HS-5 (cell line): ENCODE measurements at regions not wholly inside any gene's neighbourhood (a gene's known extent, or its start where the extent isn't known, plus 50 kb on each side); places are given as distances from the start of the nearest gene placed in this dataset.
"Not testable (repeated sequence)": the region's sequence is repeated elsewhere in the genome, so short reads cannot be mapped to it uniquely, and the experiment has no call there.

Experiments
- DNase-seq: peaks from one replicate; pipeline ENCODE4 v3.0.0-alpha.2; 2012; ENCODE audit warnings: low read depth

DNA sequence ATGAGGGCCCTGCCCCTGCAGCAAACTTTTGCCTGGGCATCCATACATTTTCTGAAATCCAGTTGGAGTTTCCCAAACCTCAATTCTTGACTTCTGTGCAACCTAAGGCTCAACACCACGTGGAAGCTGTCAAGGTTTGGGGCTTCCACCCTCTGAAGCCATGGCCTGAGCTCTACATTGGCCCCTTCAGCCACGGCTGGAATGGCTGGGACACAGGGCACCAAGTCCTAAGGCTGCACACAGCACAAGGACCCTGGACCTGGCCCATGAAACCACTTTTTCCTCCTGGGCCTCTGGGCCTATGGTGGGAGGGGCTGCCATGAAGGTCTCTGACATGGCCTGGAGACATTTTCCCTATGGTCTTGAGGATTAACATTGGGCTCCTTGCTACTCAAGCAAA, 266.3 kb downstream of the LRIG3 start:
- DNase-seq = no peak

DNA sequence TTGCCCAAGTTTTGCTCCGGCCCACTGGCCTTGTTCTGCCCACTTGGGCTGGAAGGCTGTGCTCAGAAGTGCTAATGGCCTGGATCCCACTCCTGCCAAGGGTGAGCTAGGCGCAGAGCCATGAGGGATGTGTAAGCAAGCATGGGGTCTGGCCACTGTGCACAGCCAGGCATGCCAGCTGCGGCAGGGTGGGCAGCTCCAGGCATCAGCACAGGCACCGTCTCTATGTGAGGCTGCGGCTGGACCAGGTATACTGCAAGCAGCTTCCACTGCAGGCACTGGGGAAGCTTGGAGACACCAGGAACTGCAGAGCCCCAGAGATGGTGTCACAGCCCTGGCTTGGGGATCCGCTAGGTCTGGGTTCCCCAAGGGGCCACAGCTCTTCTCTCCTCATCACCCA, 264.9 kb downstream of the LRIG3 start:
- no peak for DNase-seq

DNA sequence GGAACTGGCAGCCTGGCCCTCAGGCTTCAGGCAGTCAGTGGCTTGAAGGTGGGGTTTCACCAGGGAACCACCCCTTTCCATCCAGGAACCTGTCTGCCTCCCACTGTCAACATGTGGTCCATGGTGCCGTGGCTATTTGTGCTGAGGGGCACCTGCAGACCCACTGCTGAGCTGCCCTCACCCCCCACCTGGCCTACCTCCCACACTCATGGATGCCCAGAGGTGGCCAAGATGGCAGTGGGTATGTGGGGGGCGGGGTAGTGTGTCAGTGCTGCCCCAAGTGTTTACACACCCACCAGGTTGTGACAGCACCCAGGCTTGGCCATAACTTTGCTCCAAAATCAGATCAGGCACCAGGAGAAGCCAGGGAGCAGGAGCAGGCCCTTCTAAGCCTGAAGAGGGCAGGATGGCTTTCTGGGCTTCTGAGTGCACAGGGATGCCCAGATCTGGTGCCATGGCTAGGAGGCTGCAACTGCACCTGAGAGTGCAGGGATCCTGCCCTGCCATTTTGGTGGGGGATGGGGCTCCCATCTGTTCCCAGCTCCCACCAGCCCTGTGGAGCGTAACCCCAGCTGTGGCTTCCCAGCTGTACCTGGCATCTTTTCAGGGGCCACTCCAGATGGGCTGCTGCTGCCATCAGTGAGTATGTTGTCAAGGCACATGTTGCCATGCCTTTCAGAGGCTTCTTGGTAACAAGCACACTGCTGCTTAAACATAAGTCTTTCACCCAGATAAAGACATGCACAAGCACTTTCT, 263.9 kb downstream of the LRIG3 start:
- DNase-seq = no peak

DNA sequence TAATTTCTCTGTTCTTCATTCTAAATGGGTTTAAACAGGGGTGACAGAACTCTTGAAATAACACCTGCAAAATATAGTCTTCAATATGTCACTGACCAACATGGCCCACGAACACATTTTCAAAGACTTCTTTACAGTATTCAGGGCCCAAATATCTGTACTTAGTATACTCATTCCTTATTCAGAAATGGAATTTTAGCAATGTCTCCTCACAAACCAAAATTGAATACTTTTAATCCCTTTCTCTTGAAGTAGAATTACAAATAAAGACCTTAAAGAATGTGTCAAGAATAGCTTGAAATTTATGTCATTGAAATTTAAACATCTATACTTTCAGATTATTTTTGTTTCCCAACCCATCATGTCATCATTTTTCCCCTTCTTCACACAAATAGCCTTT, 263.1 kb downstream of the LRIG3 start:
- DNase-seq = no peak

DNA sequence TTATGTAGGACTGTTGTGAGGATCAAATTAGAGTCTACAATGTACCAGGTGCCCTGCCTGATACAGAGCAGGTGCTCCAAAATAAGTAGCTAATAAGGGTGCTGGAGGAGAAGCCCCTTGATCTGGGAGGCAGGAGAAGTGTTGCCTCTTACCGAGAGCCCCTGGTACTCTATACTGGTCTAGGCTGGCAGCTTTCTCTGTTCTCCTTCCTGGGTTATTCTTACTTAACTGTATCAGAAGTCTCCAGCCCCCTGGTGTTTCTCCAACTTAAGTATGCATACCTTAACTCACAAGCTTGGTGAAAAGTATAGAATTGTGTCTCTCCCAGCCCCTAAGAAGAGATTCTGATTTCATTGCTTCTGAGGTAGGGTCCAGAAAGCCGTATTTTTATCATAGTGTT, 254.9 kb downstream of the LRIG3 start:
- no peak for DNase-seq

DNA sequence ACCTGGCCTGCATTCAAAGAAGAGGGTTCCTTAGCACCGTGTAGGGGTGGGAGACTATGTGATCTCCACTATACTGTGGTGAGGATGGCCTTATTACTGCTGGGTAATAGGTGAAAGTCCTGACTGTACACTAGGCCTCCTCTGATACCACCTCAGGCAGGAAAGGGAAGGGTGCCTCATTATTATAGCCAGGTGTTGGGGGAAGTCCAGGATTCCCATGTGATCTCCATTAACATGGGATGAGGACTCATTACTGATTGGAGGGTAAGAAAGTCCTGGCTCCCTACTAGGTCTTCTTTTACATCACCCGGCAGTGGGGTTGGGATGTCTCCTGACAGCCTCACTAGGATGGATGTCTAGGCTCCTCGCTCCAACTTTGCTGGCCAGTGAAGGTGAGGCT, 252.1 kb downstream of the LRIG3 start:
- DNase-seq = no peak

DNA sequence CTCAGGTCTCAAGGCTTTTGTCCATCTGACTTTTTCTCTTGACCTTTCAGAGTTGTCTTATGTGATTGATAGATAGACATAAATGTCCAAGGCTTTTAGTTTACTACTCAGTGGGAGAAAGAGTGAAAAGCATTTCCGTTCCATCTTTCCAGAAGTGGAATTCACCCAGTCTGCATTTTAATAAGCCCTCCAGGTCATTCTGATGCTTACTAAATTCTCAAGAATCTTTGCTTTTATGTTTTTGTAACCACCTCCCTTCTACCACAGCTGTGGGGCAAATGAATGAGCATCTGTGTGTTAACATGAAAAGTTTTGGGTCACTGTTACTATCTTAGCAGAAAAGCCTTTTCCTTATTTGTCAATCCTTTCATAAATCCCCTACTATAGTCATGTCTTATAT, 251.4 kb downstream of the LRIG3 start:
- no peak for DNase-seq

DNA sequence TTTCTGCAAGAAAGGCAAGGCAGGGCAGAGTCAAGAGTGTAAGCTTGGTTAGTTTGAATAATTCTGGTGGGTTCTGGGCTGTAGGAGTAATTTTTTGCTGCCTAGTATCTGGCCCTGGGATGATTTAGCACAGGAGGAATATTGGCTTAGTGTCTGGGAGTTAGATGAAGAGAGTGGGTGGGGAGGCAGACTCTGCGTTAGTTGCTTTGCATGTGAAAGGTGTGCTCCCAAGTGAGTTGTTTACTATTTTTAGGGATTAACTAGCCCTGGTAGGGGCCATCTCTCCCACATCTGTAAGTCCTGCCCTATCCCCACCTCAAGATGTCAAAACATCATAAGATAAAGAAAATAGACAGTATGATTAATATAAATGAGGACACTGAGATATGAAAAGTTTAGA, 249.7 kb downstream of the LRIG3 start:
- no peak for DNase-seq

DNA sequence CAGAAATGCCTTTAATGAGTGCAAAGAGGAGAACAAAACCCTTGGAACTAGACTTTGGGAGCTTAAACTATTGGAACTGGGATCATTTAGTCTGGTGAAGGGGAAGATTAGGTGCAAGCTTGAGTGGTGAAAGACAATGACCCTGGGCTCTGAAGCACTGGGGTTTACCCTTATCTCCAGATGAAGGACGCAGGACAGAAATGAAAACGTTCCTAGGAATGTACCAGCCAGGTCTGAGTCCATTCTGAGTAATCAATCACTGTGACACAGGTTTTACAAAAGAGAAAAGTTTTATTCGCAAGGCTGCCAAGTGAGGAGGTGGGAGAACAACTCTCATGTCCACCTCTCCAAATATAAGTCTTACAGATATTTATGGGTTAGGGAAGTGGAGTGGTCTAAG, 249.1 kb downstream of the LRIG3 start:
- DNase-seq = no peak

DNA sequence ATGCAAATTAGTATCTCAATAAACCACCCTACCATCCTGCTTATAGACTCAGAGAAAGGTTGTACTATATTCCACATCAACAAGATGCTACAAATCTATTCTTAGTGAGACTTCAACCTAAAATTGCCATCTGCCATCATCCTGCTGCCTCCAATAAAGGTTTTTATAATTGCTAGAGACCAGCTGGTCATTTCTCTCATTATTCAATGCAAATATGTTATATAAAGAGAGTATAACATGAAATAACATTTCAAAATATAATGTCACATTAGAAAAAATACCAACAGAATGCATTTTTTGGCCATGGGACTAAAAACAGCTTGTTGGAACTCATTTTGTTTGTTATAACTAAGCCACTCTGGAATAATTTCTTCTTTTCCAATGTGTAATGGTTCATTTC, 247.3 kb downstream of the LRIG3 start:
- no peak for DNase-seq

DNA sequence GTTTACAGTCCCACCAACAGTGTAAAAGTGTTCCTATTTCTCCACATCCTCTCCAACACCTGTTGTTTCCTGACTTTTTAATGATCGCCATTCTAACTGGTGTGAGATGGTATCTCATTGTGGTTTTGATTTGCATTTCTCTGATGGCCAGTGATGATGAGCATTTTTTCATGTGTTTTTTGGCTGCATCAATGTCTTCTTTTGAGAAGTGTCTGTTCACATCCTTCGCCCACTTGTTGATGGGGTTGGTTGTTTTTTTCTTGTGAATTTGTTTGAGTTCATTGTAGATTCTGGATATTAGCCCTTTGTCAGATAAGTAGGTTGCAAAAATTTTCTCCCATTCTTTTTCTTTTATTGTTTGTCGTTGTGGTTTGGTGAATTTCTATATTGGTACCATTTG, 242.5 kb downstream of the LRIG3 start:
- not testable (repeated sequence) for DNase-seq

DNA sequence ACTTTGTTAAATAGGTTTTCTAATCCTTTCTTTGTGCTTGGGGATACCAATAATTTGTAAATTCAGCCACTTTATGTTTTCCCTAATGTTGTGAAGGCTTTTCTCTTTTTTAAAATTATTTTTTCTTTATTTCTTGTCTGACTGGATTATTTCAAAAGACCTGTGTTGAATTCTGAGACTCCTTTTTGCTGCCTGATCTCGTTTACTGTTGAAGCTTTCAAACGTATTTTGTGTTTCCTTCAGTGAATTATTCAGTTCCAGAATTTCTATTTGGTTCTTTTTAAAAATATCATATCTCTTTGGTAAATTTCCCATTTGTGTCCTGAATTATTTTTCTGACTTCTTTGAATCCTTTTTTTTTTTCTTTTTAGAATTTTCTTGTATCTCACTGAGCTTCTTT, 241.6 kb downstream of the LRIG3 start:
- DNase-seq = no peak

DNA sequence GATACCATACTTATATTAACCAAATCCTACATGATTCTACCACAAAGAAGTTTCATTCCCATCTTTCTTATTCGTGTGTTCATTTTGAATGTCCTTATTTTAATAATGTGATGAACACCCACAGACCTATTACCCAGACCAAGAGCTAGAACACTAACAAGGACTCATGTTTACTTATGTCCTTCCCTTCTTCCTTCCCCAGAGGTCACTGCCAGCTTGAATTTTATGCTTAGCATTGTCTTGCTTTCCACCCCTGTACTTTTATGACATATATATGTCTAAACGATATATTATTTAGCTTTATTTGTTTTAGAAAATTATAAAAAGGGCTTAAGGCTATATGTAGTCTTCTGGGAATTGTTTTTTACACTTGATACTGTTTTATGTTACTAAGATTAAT, 238.6 kb downstream of the LRIG3 start:
- DNase-seq = no peak

DNA sequence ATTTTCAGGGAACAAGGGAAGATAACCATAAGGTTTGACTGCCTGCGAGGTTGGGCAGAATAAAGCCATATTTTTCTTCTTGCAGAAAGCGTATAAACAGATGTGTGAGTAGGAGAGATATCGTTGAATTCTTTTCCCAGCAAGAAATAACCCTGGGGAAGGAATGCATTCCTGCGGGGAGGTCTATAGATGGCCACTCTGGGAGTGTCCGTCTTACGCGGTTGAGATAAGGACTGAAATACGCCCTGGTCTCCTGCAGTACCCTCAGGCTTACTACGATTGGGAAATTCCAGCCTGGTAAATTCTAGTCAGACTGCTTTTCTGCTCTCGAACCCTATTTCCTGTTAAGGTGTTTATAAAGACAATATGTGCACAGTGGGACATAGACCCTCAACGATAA, 225.0 kb downstream of the LRIG3 start:
- no peak for DNase-seq

DNA sequence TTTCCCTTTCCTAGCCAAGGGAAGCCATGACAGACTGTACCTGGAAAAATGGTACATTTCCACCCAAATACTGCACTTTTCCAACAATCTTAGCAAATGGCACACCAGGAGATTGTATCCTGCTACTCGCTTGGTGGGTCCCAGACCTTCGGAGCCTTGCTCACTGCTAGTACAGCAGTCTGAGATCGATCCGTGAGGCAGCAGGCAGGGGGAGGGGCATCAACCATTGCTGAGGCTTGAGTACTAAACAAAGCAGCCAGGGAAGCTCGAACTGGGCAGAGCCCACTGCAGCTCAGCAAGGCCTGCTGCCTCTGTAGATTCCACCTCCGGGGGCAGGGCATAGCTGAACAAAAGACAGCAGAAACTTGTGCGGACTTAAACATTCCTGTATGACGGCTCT, 218.8 kb downstream of the LRIG3 start:
- no peak for DNase-seq

DNA sequence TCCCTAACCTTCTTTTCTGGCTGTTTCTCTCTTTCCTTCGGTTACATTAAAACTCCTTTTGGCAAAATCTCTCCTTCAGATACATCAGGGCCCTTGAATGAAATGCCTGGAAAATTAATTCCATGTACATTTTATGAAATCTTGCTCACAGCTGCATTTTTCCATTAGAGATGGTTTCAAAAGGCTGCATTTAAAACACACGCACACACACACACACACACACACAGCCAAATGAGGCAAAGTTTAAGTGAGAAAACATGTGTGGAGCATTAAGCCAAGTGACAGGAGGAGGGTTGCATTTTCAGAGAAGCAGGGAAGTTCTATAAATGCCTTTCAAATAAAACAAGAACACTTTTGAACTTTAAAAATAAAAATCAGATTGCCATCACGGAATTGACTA, 216.4 kb downstream of the LRIG3 start:
- DNase-seq = no peak

DNA sequence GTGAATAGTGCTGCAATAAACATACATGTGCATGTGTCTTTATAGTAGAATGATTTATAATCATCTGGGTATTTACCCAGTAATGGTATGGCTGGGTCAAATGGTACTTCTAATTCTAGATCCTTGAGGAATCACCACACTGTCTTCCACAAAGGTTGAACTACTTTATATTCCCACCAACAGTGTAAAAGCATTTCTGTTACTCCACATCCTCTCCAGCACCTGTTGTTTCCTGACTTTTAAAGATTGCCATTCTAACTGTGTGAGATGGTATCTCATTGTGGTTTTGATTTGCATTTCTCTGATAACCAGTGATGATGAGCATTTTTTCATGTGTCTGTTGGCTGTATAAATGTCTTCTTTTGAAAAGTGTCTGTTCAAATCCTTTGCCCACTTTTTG, 215.5 kb downstream of the LRIG3 start:
- DNase-seq = not testable (repeated sequence)

DNA sequence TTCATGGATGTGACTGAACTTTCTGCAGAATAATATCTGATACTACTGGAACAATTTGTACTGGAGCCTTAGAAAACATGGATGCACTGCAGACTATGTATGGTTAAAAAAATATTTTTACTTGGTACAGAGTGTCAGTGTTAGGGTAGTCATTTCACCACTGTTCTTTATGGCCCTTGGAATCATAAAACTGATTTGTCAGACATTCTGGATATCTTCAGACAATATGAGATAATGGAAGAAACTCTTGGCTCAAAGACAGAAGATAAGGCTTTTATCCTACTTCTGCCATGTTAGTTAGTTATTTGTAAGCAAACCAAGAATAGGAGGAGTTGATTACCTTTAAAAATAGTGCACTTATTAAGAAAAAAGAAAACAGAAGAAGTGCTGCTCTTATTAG, 209.4 kb downstream of the LRIG3 start:
- DNase-seq = no peak

DNA sequence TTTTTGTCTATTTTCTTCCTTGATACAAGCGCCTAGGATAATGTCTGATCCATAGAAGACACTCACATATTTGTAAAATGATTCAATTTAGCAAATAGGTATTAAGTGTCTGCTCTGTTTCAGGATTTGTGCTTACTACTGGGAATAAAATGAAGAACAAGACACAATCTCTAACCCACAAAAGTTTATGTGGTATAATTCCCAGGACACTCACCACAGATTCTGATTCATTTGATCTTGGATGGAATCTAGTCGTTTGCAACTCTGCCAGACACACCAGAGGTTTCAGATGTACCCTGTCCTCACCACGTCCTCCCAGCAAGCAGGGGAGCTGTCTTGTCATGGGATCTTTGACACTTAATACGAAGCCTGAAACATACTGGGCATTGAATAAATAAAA, 208.3 kb downstream of the LRIG3 start:
- no peak for DNase-seq

DNA sequence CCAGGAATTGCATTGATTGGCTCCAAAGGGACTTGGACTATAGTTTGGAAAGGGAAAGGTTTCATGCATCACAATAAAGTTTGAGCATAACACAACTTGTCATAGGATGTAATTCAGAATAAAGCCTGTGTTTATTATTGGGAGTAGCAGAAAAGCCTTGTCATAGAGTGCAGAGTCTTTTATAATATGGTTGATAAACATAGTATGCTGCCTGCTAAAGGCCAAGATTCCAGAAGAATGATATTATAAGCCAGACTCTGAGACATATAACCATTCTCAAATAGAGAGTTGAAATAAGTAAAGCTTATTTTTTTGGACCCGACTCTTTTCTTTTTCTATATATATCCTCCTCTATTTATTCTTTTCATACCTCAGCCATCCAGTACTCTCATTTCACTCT, 207.3 kb downstream of the LRIG3 start:
- DNase-seq = no peak

DNA sequence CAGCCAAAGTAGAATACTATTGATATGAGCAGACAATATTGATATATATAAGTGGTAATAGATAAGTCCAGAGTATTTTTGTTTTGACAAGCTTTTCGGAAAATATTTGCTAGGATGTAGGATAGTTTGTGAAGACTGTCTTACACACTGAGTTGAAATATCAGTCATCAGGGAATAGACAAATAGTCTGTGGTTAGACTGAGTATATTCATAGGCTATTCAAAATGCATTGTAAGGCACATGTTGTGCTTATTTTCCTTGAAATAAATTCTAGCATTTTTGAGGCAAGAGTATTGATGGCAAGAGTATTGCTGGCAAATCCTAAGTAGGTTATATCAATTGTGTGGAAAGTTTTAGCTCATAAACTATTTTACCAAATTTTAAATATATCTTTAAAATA, 201.1 kb downstream of the LRIG3 start:
- no peak for DNase-seq

DNA sequence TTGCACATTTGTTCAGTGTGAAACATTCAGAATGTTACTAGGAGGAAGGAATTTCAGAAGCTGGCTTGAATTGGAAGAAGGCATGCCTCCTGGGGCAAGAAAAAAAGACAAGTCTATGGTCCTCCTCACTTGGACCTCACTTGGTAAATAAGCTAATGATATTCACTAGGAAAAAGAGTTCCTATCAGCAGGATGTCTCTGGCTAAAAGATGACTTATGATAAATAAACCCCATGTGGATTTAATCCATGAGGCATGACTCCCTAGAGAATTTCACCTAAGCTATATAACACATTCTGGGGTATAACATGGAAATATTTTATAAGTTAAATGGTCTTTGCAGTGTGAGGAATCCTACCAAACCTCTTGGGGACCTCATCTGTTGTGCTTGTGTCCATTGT, 199.9 kb downstream of the LRIG3 start:
- DNase-seq = no peak

DNA sequence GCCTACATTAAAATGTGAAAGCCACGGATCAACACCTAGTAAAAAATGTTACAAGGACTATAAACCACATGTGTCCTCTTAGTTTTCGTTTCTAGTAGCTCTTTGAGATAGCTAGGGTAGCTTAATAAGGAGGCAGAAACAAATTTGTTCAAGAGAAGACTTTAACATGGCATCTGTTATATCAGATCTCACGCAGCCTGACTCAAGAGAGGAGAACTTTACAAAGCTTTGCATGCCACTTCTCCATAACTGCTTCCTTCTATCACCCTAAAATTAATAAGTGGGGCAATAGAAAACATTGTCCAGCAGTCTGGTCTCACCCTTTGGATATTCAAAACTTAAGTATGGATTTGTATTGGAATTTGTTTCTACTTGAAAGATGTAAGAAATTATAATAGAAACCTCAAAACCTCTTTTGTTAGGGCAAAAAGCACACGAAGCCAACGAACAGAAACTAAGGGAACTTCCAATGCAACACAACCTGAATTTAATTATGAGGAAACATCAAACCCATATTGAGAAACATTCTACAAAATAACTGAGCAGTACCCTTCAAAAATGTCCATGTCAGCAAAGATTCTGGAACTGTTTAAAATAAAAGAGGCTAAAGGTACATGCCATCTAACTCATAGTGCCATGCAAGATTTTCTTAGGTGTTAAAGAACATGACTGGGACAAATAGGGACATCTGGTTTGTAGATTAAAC, 194.8 kb downstream of the LRIG3 start:
- no peak for DNase-seq

DNA sequence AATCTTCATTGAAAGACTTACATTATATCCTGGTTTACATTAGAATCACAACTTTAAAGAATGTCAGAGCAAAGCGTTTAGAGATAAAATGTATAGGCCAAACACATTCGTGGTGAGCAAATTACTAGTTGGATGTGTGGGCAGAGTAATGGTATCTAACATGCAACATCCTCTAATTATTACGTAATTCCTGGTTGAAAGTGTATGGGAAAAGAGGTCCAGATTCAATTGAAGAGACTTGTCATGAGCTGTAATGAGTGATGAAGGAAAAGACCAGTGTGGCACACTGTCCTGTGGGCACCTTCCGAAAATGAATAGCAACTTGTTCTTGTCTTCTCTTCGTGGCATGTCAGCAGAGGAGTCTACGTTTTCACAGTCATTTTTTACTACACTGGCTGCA, 192.8 kb downstream of the LRIG3 start:
- DNase-seq = no peak
